CD1c-positive myeloid dendritic cell (primary cell): ENCODE measurements at regions not wholly inside any gene's neighbourhood (a gene's known extent, or its start where the extent isn't known, plus 50 kb on each side); places are given as distances from the start of the nearest gene placed in this dataset.
"Not testable (repeated sequence)": the region's sequence is repeated elsewhere in the genome, so short reads cannot be mapped to it uniquely, and the experiment has no call there.

Experiments
- DNase-seq: peaks from one replicate; pipeline ENCODE4 v3.0.0-alpha.2; 2016; ENCODE audit errors: extremely low spot score

- not testable (repeated sequence) for DNase-seq
Observed at GRCh38 chr2:101645886-101646285, 51.6 kb upstream of the MAP4K4 start.

GRCh38 chr2:101644842-101645383 lies 52.6 kb upstream of the MAP4K4 start:
- no peak for DNase-seq

GRCh38 chr2:101643004-101643524 lies 54.4 kb upstream of the MAP4K4 start:
- no peak for DNase-seq

- no peak for DNase-seq
Observed at GRCh38 chr2:101638817-101639605, 58.5 kb upstream of the MAP4K4 start.

GRCh38 chr2:101638181-101638711 lies 59.3 kb upstream of the MAP4K4 start:
- DNase-seq = peak; percentile 67

GRCh38 chr2:101630224-101630949 lies 67.1 kb upstream of the MAP4K4 start:
- peak; percentile 58 for DNase-seq

- no peak for DNase-seq
Observed at GRCh38 chr2:101628030-101628392, 69.5 kb upstream of the MAP4K4 start.

- peak; percentile 59 for DNase-seq
Observed at GRCh38 chr2:101627285-101628029, 70.0 kb upstream of the MAP4K4 start.

GRCh38 chr2:101625814-101626213 lies 71.7 kb upstream of the MAP4K4 start:
- DNase-seq = not testable (repeated sequence)

GRCh38 chr2:101625387-101625786 lies 72.1 kb upstream of the MAP4K4 start:
- DNase-seq = peak; percentile 67

GRCh38 chr2:101624706-101625332 lies 72.7 kb upstream of the MAP4K4 start:
- DNase-seq = no peak

- DNase-seq = peak; percentile 94
Observed at GRCh38 chr2:101623031-101623521, 74.4 kb upstream of the MAP4K4 start.

- peak; percentile 45 for DNase-seq
Observed at GRCh38 chr2:101622210-101623030, 75.1 kb upstream of the MAP4K4 start.

GRCh38 chr2:101619191-101619591 lies 78.3 kb upstream of the MAP4K4 start:
- DNase-seq = peak; percentile 80

GRCh38 chr2:101617796-101618195 lies 79.7 kb upstream of the MAP4K4 start:
- no peak for DNase-seq

GRCh38 chr2:101617188-101617587 lies 80.3 kb upstream of the MAP4K4 start:
- DNase-seq = no peak

GRCh38 chr2:101614127-101614759 lies 83.3 kb upstream of the MAP4K4 start:
- DNase-seq = no peak

GRCh38 chr2:101613056-101613704 lies 84.3 kb upstream of the MAP4K4 start:
- no peak for DNase-seq

- no peak for DNase-seq
Observed at GRCh38 chr2:101612019-101612418, 85.5 kb upstream of the MAP4K4 start.
